Skeletal muscle cell (primary cell): ENCODE measurements at regions not wholly inside any gene's neighbourhood (a gene's known extent, or its start where the extent isn't known, plus 50 kb on each side); places are given as distances from the start of the nearest gene placed in this dataset.
"Not testable (repeated sequence)": the region's sequence is repeated elsewhere in the genome, so short reads cannot be mapped to it uniquely, and the experiment has no call there.

ENCODE experiments used
- DNase-seq: peaks from one replicate; pipeline ENCODE4 v3.0.0-alpha.2; 2010; ENCODE audit warnings: low read depth
- H3K4me3 ChIP-seq: 2 replicates; pipeline ENCODE4 v1.5.1; 2011; ENCODE audit warnings: low read depth, mild to moderate bottlenecking, control low read depth, low read length, moderate library complexity

- no peak overlapping the region for H3K4me3 ChIP-seq
- DNase-seq: no peak
Observed at GRCh38 chr9:75500479-75500878, 390.0 kb upstream of the PCSK5 start.

GRCh38 chr9:75500940-75501339 is 389.5 kb upstream of the PCSK5 start:
- not testable (repeated sequence) for DNase-seq, H3K4me3 ChIP-seq

- no peak for DNase-seq
- H3K4me3 ChIP-seq: no peak overlapping the region
Observed at GRCh38 chr9:75504721-75505120, 385.8 kb upstream of the PCSK5 start.

- H3K4me3 ChIP-seq: no peak overlapping the region
- DNase-seq: no peak
Observed at GRCh38 chr9:75505654-75506053, 384.8 kb upstream of the PCSK5 start.

DNA sequence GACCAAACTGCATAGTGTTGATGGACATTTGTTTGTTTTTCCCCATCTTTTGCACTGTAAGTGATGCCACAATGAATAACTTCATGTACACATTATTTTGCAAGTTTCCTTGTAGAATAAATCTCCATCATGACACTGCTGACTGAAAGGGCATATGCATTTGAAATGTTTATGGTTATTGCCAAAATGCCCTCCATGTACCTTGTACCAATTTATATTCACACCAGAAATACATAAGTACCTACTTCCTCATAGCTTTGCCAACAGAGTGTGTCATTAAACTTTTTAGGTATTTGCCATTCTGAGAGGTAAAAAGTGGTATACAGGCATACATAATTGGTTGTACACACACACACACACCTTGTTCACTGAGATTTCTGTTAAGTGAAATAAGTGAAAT is 361.0 kb upstream of the PCSK5 start:
- DNase-seq: no peak
- H3K4me3 ChIP-seq: no peak overlapping the region

DNA sequence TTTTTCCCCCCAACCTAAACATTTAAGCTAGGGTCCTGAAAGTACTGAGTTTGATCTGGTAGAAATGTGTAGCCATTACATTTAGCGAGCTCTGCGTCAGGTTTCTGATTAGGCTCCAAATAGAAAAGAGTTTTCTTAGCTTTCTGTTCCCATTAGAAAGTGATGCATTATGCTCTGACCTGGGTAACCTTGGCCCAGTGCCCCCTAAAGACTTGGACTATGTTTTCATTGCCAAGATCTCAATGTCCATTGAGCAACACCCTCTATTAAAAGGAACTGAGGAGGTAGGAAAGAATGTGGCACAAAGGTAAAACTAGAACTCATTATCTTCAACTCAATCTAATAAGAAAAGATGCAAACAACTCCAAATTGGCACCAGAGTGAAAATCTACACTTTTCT is 358.9 kb upstream of the PCSK5 start:
- no peak for DNase-seq
- no peak overlapping the region for H3K4me3 ChIP-seq

- DNase-seq: no peak
- no peak overlapping the region for H3K4me3 ChIP-seq
Observed at GRCh38 chr9:75532233-75533050, 358.0 kb upstream of the PCSK5 start.

DNA sequence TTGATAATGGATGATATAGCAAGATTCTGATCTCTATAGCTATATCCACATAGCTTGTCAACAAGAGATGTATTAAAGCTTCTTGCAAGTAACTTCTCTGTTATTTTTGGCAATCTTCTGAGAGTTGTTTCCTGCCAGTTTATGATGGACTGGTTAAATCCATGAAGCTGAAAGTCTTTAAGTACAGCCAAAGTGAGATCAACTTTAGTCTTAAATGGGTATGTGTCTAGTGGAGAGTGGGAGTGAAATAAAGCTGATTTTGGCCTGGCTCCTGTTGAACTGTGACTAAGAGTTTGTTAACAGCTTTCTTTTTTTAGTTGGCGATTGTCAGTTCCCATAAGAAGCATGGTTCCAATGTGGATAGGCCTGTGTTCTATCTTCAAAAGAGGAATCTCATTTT is 350.9 kb upstream of the PCSK5 start:
- H3K4me3 ChIP-seq: no peak overlapping the region
- no peak for DNase-seq

GRCh38 chr9:75540185-75540584 is 350.3 kb upstream of the PCSK5 start:
- H3K4me3 ChIP-seq: no peak overlapping the region
- no peak for DNase-seq

DNA sequence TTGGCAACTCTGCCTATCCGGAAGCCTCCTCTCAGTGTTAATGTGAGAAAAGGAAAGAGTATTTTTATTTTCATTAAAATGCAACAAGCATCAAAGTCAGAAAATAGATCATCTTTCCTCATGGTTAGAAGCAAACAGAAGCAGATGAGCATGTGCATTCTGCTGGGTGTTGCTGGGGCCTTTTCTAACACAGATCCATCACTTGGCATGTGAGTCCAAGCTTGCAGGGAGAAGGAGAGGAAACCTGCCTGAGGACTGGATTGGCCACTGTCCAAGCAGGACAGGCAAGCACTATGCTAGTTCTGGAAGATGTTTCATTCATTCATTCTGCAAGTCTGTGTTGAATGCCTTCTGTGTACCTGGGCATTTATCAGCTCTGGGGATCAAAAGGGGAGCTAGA is 348.7 kb upstream of the PCSK5 start:
- no peak for DNase-seq
- no peak overlapping the region for H3K4me3 ChIP-seq

DNA sequence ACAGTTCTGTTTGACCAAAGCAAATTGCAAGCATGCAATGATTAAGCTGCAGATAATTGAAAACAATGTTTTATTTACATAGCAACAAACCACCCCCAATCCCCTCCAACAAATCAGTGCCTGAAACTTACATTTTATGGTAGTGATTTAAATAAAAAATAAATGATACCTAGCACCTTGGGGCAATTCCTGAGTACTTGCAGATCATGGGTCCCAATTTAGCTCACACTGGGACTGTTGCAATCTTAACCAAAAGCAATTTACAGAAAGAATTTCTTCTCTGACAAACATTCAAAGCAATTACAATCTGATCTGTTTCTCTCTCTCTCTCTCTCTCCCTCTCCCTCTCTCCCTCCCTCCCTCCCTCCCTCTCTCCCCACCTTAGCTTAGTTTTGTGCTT is 345.7 kb upstream of the PCSK5 start:
- DNase-seq: no peak
- no peak overlapping the region for H3K4me3 ChIP-seq

DNA sequence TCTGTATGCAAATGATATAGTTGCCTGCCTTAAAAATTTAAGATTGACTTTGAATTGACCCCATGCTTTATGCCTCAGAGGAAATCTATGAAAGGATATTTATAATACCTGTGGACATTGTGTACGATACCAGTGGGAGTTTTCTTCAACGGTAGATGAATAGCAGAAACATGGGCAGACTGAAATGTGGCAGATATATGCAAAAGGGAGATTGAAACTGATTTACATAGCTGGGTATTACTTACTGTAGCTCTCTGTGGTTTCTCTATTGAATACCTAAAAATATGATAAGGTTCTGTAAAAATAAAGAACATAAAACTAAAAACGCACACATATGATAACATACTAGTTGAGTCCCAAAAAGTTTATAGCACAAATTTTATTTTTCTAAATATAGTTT is 345.2 kb upstream of the PCSK5 start:
- H3K4me3 ChIP-seq: no peak overlapping the region
- DNase-seq: no peak

DNA sequence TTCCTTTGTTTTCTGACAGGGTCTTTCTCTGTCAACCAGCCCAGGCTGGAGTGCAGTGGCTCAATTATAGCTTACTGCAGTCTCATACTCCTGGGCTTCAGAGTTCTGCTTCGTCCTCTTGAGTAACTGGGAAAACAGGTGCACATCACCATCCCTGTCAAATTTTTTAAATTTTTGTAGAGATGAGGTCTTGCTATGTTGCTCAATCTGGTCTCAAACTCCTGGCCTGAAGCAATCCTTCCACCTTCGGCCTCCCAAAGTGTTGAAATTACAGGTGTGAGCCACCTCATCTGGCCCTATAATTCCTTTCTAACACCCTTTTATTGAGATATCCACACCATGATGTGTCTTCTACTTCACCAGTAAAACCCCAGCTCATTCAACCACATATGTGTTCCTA is 341.6 kb upstream of the PCSK5 start:
- DNase-seq: no peak
- no peak overlapping the region for H3K4me3 ChIP-seq

DNA sequence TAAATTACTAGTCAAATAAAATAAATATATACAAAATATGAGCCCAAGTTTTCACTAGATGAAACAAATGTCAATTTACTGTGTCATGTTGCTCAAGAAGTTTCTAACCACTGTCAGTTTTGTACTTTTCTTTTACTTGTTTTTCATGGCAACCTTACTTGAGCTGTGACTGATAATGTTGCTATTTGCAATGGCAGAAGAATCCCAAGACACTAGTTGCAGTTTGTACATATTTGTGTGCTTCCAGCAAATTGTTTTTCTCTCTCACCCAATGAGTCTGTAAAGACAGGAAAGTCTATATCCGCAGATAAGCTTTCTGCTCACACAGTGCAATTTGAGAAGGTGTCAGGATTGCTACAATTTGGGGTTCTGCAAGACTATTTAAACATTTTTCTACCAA is 338.6 kb upstream of the PCSK5 start:
- H3K4me3 ChIP-seq: no peak overlapping the region
- no peak for DNase-seq

DNA sequence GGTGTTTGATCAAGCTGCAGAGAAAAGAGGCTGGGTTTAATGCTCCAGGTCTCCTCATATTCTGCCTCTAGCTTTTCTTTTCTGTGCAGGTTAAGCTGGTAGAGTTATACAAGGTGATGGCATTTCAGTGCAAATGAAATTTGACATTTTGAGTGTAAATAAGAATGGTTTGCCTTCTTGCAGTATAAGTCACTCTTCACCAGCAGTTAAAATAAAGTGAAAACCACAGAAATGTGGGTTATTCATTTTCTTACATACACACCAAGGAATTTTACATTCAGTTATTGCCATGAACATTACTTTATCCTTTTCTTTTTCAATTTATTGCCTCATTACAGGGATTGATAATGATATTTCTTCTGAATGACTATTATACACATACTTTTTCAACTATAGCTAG is 337.5 kb upstream of the PCSK5 start:
- DNase-seq: no peak
- no peak overlapping the region for H3K4me3 ChIP-seq

DNA sequence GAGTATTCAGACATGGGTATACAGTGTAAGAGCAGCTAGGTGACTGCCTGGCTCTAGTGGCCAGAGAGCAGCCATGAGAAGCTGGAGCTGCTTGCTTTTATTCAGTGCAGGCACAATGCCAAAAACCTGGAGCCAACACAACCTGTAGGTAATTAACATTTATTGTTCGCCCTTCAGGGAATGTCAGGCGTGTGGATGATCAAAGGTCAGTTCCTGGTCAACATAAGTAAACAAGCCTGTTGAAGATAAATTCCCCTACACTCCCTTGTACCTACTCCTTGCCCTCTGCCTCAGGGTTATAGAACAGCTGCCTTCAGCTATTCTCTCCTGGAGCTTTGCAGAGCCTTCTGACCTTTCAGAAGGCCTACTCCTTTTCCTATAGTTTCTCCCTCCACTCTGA is 323.7 kb upstream of the PCSK5 start:
- H3K4me3 ChIP-seq, DNase-seq: not testable (repeated sequence)

DNA sequence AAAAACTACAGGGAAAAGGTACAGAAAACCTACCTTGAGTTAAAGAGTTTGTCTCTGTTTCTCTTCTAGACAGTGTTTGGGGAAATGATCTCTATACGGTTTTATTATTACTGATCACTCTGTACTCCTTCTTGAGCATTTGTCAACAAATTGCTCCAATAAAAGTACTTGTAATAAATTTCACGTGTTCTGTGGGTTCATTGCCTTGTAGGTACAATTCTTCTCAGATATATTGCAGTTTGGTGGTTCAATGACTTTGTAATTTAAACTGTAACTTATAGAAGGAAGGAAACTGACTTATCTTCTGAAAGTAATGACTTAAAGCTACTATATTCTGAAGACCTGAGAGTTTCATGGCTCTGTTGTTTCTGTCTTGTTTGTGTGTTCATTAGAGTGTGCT is 319.9 kb upstream of the PCSK5 start:
- no peak for DNase-seq
- no peak overlapping the region for H3K4me3 ChIP-seq

DNA sequence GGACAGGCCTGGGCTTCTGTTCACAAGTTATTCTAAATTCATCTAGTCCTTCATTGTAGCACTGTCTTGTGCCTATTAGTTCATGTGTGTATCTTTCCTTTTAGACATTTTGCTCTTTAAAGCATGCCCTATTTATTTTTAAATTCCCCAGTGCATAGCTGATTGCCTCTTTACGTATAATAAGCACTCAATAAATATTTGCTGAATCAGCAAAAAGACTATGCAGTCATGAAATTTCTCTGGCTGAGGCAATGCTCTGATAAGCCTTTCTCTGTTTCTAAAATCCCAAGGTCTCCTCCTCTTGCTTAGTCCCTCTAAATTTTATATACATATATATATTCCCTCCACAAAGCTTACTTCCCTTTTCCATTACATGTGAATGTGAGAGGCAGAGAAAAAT is 315.9 kb upstream of the PCSK5 start:
- DNase-seq: no peak
- no peak overlapping the region for H3K4me3 ChIP-seq

DNA sequence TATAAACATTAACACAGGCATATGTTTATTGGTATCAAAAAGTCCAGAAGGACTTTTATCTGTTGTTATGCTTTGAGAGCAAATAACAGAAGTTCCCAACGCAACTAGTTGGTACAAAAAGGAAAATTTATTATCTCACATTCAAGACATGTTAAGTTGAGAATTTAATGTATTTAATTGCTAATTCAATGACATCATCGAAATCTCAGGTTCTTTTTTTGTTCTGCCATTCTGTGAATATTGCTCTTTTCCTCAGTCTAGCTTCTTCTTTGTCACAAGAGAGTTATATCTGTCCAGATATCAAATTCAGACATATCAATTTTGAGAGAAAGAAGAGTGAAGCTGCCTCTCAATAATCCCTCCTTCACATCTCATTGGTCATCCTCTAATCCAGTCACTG is 307.6 kb upstream of the PCSK5 start:
- no peak overlapping the region for H3K4me3 ChIP-seq
- no peak for DNase-seq

- no peak overlapping the region for H3K4me3 ChIP-seq
- DNase-seq: no peak
Observed at GRCh38 chr9:75588808-75589207, 301.7 kb upstream of the PCSK5 start.

- DNase-seq: no peak
- H3K4me3 ChIP-seq: no peak overlapping the region
Observed at GRCh38 chr9:75589497-75589896, 301.0 kb upstream of the PCSK5 start.

DNA sequence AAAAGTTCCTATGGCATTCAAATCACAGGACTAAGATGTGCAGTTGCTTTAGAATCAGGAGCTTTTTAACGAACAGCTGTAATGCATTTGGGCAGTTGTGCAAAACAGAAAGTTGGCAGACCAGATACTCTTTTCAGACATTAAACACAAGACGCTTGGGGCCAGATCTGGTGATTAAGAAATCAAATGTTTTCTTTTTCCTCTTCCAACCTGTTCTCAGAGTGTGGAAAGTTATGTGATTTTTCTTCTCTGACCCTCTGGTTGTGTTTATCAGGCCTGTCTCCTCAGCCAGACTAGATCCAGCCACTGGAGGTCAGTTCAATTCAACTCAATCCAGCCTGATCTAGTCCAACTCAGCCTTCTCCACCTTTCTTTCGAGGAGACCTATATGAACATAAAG is 298.5 kb upstream of the PCSK5 start:
- no peak overlapping the region for H3K4me3 ChIP-seq
- no peak for DNase-seq
